Chondrocyte (in vitro differentiated cells): ENCODE measurements at regions not wholly inside any gene's neighbourhood (a gene's known extent, or its start where the extent isn't known, plus 50 kb on each side); places are given as distances from the start of the nearest gene placed in this dataset.

Experiments used
- DNase-seq: peaks from one replicate; pipeline ENCODE4 v3.0.0; 2021; ENCODE audit warnings: mixed read lengths, low spot score
- H3K27ac Mint-ChIP-seq: one replicate; pipeline ENCODE4 v1.8.0; 2021; ENCODE audit warnings: mild to moderate bottlenecking, moderate library complexity, mixed read lengths; ENCODE audit not compliant: unreplicated experiment
- H3K27me3 Mint-ChIP-seq: 2 replicates; pipeline ENCODE4 v1.8.0; 2021; ENCODE audit warnings: low read depth, mixed read lengths
- H3K36me3 Mint-ChIP-seq: 2 replicates; pipeline ENCODE4 v1.8.0; 2021; ENCODE audit warnings: low read depth, mixed read lengths
- H3K4me1 Mint-ChIP-seq: 2 replicates; pipeline ENCODE4 v1.8.0; 2021; ENCODE audit warnings: low read depth, mild to moderate bottlenecking, mixed read lengths
- H3K4me3 Mint-ChIP-seq: one replicate; pipeline ENCODE4 v1.8.0; 2021; ENCODE audit warnings: mild to moderate bottlenecking, moderate library complexity, mixed read lengths; ENCODE audit not compliant: unreplicated experiment
- H3K9me3 Mint-ChIP-seq: 2 replicates; pipeline ENCODE4 v1.8.0; 2021; ENCODE audit warnings: low read depth, mixed read lengths
- CTCF ChIP-seq: fragments of 200-600 bp; sonication (generic); IDR thresholded peaks from 2 replicates; pipeline ENCODE4 v1.5.0; 2021; ENCODE audit warnings: antibody characterized with exemption, mild to moderate bottlenecking, moderate library complexity

GRCh38 chr4:55215087-55215486 lies 89.7 kb upstream of the KDR start:
- TF ChIP-seq CTCF, result no peak
- H3K4me3 Mint-ChIP-seq, result no peak overlapping the region
- H3K27me3 Mint-ChIP-seq, result no peaks in the 10 kb centered on the region
- peaks cover 4% of the 10 kb centered on the region for H3K9me3 Mint-ChIP-seq
- no peak for DNase-seq
- no peaks in the 10 kb centered on the region for H3K4me1 Mint-ChIP-seq
- H3K36me3 Mint-ChIP-seq, result no peaks in the 10 kb centered on the region
- H3K27ac Mint-ChIP-seq, result no peak overlapping the region

GRCh38 chr4:55216863-55217635 lies 91.7 kb upstream of the KDR start:
- no peak overlapping the region for H3K27ac Mint-ChIP-seq
- no peaks in the 10 kb centered on the region for H3K36me3 Mint-ChIP-seq
- no peaks in the 10 kb centered on the region for H3K4me1 Mint-ChIP-seq
- H3K27me3 Mint-ChIP-seq, result no peaks in the 10 kb centered on the region
- H3K9me3 Mint-ChIP-seq, result no peaks in the 10 kb centered on the region
- TF ChIP-seq CTCF, result no peak
- no peak overlapping the region for H3K4me3 Mint-ChIP-seq
- no peak for DNase-seq

- no peak for DNase-seq
- Mint-ChIP-seq H3K27ac (no peak overlapping the region), H3K27me3 (peaks cover 5% of the 10 kb centered on the region), H3K4me3 (no peak overlapping the region), H3K4me1 (no peaks in the 10 kb centered on the region), H3K9me3 (no peaks in the 10 kb centered on the region), H3K36me3 (no peaks in the 10 kb centered on the region)
- no peak for TF ChIP-seq CTCF
These were observed 92.6 kb upstream of the KDR start for GRCh38 chr4:55218041-55218440.

GRCh38 chr4:55237839-55238238 lies 108.2 kb upstream of the SRD5A3 start:
- TF ChIP-seq CTCF, result no peak
- DNase-seq, result no peak
- Mint-ChIP-seq H3K4me1 (no peaks in the 10 kb centered on the region), H3K27me3 (peaks cover 33% of the 10 kb centered on the region), H3K4me3 (no peak overlapping the region), H3K27ac (no peak overlapping the region), H3K36me3 (peaks cover 14% of the 10 kb centered on the region), H3K9me3 (peaks cover 30% of the 10 kb centered on the region)

- Mint-ChIP-seq H3K27me3 (peaks cover 32% of the 10 kb centered on the region), H3K36me3 (peaks cover 14% of the 10 kb centered on the region), H3K4me3 (no peak overlapping the region), H3K9me3 (peaks cover 27% of the 10 kb centered on the region), H3K27ac (no peak overlapping the region), H3K4me1 (no peaks in the 10 kb centered on the region)
- no peak for TF ChIP-seq CTCF
- no peak for DNase-seq
These were observed 107.6 kb upstream of the SRD5A3 start for GRCh38 chr4:55238407-55238806.
